Neural crest cell (in vitro differentiated cells): ENCODE measurements at regions not wholly inside any gene's neighbourhood (a gene's known extent, or its start where the extent isn't known, plus 50 kb on each side); places are given as distances from the start of the nearest gene placed in this dataset.
A peak's percentile ranks its signal among the peaks of the same experiment; 100 is the strongest.

Experiments used
- DNase-seq: peaks from one replicate; pipeline ENCODE4 v3.0.0; 2021; ENCODE audit warnings: low read depth, mixed read lengths, low spot score
- H3K27ac Mint-ChIP-seq: one replicate; pipeline ENCODE4 v1.8.0; 2021; ENCODE audit warnings: mild to moderate bottlenecking, mixed read lengths; ENCODE audit not compliant: unreplicated experiment
- H3K27me3 Mint-ChIP-seq: 2 replicates; pipeline ENCODE4 v1.8.0; 2021; ENCODE audit warnings: low read depth, mild to moderate bottlenecking, mixed read lengths
- H3K36me3 Mint-ChIP-seq: 2 replicates; pipeline ENCODE4 v1.8.0; 2021; ENCODE audit warnings: low read depth, mild to moderate bottlenecking, mixed read lengths
- H3K4me1 Mint-ChIP-seq: 2 replicates; pipeline ENCODE4 v1.8.0; 2021; ENCODE audit warnings: mixed read lengths
- H3K4me3 Mint-ChIP-seq: one replicate; pipeline ENCODE4 v1.8.0; 2021; ENCODE audit warnings: mild to moderate bottlenecking, mixed read lengths
- H3K9me3 Mint-ChIP-seq: 2 replicates; pipeline ENCODE4 v1.8.0; 2021; ENCODE audit warnings: mixed read lengths
- TF ChIP-seq, protein P1 (sequence below): fragments of 200-600 bp; sonication (generic); conservative IDR thresholded peaks from 2 replicates; pipeline ENCODE4 v1.5.0; 2021; ENCODE audit warnings: antibody characterized with exemption, mild to moderate bottlenecking

DNA sequence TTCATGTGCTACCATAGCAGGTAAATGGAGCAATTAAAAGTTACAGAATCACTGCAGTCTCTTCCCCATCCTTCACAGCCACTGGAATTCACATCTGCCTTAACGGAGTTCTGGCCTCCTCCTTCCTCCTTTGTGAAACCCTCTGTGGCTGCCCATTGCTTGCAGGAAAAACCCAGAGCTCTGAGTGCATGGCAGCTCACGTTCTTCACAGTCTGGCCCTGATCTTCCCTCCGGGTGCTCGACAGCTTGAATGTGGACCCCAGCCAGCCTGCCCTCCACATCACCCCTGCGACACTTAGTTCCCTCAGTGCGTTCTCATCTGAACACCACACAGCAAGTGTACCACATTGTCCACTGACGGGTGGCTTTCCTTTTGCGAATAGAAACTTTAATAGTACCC lies 63.2 kb upstream of the RUFY1 start:
- Mint-ChIP-seq H3K9me3 (peaks cover 2% of the 10 kb centered on the region), H3K27me3 (no peaks in the 10 kb centered on the region), H3K4me1 (no peaks in the 10 kb centered on the region), H3K4me3 (no peak overlapping the region), H3K27ac (peak overlapping the region; percentile 20), H3K36me3 (no peaks in the 10 kb centered on the region)
- no peak for DNase-seq
- TF ChIP-seq, protein P1, sequence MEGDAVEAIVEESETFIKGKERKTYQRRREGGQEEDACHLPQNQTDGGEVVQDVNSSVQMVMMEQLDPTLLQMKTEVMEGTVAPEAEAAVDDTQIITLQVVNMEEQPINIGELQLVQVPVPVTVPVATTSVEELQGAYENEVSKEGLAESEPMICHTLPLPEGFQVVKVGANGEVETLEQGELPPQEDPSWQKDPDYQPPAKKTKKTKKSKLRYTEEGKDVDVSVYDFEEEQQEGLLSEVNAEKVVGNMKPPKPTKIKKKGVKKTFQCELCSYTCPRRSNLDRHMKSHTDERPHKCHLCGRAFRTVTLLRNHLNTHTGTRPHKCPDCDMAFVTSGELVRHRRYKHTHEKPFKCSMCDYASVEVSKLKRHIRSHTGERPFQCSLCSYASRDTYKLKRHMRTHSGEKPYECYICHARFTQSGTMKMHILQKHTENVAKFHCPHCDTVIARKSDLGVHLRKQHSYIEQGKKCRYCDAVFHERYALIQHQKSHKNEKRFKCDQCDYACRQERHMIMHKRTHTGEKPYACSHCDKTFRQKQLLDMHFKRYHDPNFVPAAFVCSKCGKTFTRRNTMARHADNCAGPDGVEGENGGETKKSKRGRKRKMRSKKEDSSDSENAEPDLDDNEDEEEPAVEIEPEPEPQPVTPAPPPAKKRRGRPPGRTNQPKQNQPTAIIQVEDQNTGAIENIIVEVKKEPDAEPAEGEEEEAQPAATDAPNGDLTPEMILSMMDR = no peak

DNA sequence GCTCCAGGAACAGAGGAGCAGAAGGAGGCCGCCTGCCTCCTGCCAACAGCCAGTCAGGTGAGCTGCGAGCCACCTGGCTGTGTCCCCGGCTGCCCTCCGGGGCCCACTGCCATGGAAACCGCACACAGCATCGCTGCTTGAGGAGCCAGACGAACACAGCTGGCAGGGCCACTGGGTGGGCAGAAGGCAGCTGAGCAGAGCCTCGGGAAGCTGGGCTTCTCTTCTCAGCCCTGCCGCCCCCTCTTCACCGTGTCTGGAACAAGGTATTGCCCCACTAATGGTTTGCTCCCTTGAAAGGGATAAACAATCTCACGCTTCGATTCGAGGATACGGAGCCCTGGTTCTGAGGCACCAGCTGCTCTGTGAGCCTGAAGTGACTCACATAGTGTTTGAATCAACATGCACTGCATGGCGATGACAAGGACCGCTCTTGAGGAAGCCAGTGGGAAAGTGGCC lies 63.7 kb upstream of the RUFY1 start:
- no peak overlapping the region for H3K27ac Mint-ChIP-seq
- no peaks in the 10 kb centered on the region for H3K4me1 Mint-ChIP-seq
- H3K27me3 Mint-ChIP-seq = no peaks in the 10 kb centered on the region
- no peaks in the 10 kb centered on the region for H3K36me3 Mint-ChIP-seq
- H3K4me3 Mint-ChIP-seq = no peak overlapping the region
- TF ChIP-seq, protein P1 = no peak
- H3K9me3 Mint-ChIP-seq = peaks cover 2% of the 10 kb centered on the region
- DNase-seq = no peak

DNA sequence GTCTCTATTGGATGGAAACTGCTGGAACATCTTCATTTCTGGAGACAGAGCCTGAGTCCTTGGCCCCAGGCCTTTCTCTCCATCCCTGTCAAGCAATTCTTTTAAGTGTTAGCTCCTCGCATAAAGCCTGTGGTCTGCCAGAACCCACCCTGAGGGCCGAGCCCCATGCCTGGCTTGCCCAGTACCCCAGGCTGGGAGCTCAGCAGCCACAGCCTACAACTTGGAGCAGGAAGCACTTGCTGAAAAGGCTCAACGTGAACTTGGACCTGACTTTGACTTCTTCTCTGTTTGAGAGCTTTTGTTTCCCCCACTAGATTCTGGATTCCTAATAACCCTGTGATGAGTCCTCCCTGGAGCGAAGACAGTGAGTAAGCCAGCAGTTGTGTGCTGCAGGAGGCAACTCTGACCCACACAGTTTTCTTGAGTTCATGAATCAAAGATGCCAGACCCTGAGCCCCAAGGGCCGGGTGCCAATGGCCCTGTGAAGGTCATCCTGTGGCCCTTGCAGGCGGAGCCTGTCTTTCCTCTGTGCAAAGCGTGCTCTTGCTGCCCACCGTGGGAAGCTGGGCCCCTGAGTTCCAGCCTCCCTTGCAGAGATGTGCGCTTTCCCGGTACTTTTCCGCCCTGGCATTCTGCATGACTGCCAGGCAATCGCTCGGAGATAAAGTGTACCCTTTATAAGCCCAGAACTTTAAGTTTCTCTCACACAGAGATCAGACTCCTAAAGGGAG lies 64.3 kb upstream of the RUFY1 start:
- DNase-seq = no peak
- TF ChIP-seq, protein P1 = no peak
- no peak overlapping the region for H3K4me3 Mint-ChIP-seq
- H3K9me3 Mint-ChIP-seq = peaks cover 2% of the 10 kb centered on the region
- H3K27me3 Mint-ChIP-seq = no peaks in the 10 kb centered on the region
- H3K36me3 Mint-ChIP-seq = peaks cover under 1% of the 10 kb centered on the region
- no peaks in the 10 kb centered on the region for H3K4me1 Mint-ChIP-seq
- H3K27ac Mint-ChIP-seq = peak overlapping the region; percentile 48

DNA sequence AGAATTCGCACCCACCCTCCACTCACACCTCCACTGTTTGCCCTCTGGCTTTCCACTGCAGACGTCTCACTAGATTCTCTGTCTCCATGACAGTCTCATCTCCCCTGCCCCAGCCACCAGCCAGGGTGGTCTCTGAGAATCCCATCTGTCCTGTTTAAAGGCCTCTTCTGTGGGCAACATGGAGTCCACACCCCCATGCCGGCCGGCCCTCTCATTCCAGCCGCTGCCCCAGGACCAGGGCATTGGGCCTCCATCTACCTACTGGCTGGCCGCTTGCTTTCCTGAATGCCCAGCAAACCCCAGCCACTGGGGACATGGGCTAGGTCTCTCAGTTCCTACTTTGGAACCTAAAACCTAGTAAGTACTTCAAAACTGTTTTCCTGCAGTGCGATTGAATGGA lies 65.6 kb upstream of the RUFY1 start:
- Mint-ChIP-seq H3K4me3 (no peak overlapping the region), H3K27ac (no peak overlapping the region), H3K27me3 (no peaks in the 10 kb centered on the region), H3K36me3 (peaks cover 3% of the 10 kb centered on the region), H3K9me3 (peaks cover 5% of the 10 kb centered on the region), H3K4me1 (no peaks in the 10 kb centered on the region)
- TF ChIP-seq, protein P1 = no peak
- no peak for DNase-seq

DNA sequence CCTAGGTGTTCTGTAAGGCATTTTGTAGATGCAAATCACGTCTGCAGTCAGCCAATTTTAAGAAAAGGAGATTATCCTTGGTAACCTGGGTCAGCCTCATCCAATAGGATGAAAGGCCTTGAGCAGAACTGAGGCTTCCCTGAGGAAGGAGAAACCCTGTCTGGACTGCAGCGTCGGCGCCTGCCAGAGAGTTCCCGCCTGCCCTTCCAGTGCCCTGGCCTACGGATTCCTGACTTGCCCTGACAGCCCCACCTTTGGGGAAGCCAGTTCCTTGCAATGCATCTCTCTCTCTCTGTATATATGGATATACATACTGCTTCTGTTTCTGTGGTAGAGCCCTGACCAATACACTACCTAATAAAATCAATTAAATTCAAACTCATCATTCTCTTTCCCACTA lies 66.2 kb upstream of the RUFY1 start:
- Mint-ChIP-seq H3K36me3 (peaks cover 3% of the 10 kb centered on the region), H3K4me3 (no peak overlapping the region), H3K27me3 (no peaks in the 10 kb centered on the region), H3K27ac (no peak overlapping the region), H3K4me1 (no peaks in the 10 kb centered on the region), H3K9me3 (peaks cover 5% of the 10 kb centered on the region)
- DNase-seq = no peak
- TF ChIP-seq, protein P1 = no peak
